DMS153 (cell line): ENCODE measurements at regions not wholly inside any gene's neighbourhood (a gene's known extent, or its start where the extent isn't known, plus 50 kb on each side); places are given as distances from the start of the nearest gene placed in this dataset.

Experiments
- DNase-seq: peaks from one replicate; lab custom pipeline; 2025; lab: John Stamatoyannopoulos, UW

- no peak for DNase-seq
These were observed 306.1 kb upstream of the WWC1 start for GRCh38 chr5:167985373-167985772.

GRCh38 chr5:167987490-167988280, 303.8 kb upstream of the WWC1 start:
- DNase-seq, result no peak

- no peak for DNase-seq
These were observed 298.6 kb upstream of the WWC1 start for GRCh38 chr5:167992868-167993267.

GRCh38 chr5:167993771-167994170, 297.7 kb upstream of the WWC1 start:
- no peak for DNase-seq

- DNase-seq, result no peak
These were observed 295.5 kb upstream of the WWC1 start for GRCh38 chr5:167995844-167996425.

- DNase-seq, result no peak
These were observed 293.2 kb upstream of the WWC1 start for GRCh38 chr5:167998148-167998767.

- DNase-seq, result no peak
These were observed 292.3 kb upstream of the WWC1 start for GRCh38 chr5:167999182-167999581.

GRCh38 chr5:168001318-168001717, 290.1 kb upstream of the WWC1 start:
- DNase-seq, result no peak

GRCh38 chr5:168002116-168002515, 289.3 kb upstream of the WWC1 start:
- DNase-seq, result no peak

- DNase-seq, result no peak
These were observed 286.4 kb upstream of the WWC1 start for GRCh38 chr5:168005093-168005492.

GRCh38 chr5:168005936-168006335, 285.5 kb upstream of the WWC1 start:
- no peak for DNase-seq

- no peak for DNase-seq
These were observed 284.9 kb upstream of the WWC1 start for GRCh38 chr5:168006456-168007130.

GRCh38 chr5:168007286-168007685, 284.2 kb upstream of the WWC1 start:
- DNase-seq, result no peak

- no peak for DNase-seq
These were observed 282.9 kb upstream of the WWC1 start for GRCh38 chr5:168008555-168008954.

GRCh38 chr5:168011096-168011495, 280.3 kb upstream of the WWC1 start:
- no peak for DNase-seq

GRCh38 chr5:168012006-168012405, 279.4 kb upstream of the WWC1 start:
- DNase-seq, result no peak

GRCh38 chr5:168013546-168013945, 277.9 kb upstream of the WWC1 start:
- no peak for DNase-seq

- no peak for DNase-seq
These were observed 276.9 kb upstream of the WWC1 start for GRCh38 chr5:168014433-168015123.

- DNase-seq, result no peak
These were observed 275.9 kb upstream of the WWC1 start for GRCh38 chr5:168015506-168015905.

- no peak for DNase-seq
These were observed 274.1 kb upstream of the WWC1 start for GRCh38 chr5:168017313-168017712.

GRCh38 chr5:168019143-168019542, 272.3 kb upstream of the WWC1 start:
- DNase-seq, result no peak
